Thoracic aorta (tissue), 2 donors: ENCODE measurements at regions not wholly inside any gene's neighbourhood (a gene's known extent, or its start where the extent isn't known, plus 50 kb on each side); places are given as distances from the start of the nearest gene placed in this dataset.

Source experiments
- ATAC-seq: fragments of 150-250 bp; one replicate; pipeline ENCODE4 v1.8.0; 2017; ENCODE audit warnings: low read depth; ENCODE audit not compliant: insufficient number of reproducible peaks, low FRiP score
- DNase-seq: peaks from one replicate; pipeline ENCODE4 v3.0.0-alpha.2; 2020; ENCODE audit warnings: low spot score
- H3K27ac ChIP-seq, 2 donors: fragments of 200-600 bp; sonication (generic); 1 replicate in 1 of 2; 2 replicates in 1 of 2; pipeline ENCODE4 v1.5.1; 2016; ENCODE audit warnings: mild to moderate bottlenecking in 2 of 2, moderate library complexity in 2 of 2
- H3K27me3 ChIP-seq: fragments of 200-600 bp; sonication (generic); replicated peaks from 2 replicates; pipeline ENCODE4 v1.6.0; 2016; ENCODE audit warnings: mild to moderate bottlenecking; ENCODE audit not compliant: insufficient read depth
- H3K36me3 ChIP-seq: fragments of 200-600 bp; sonication (generic); one replicate; pipeline ENCODE4 v1.5.1; 2016
- H3K4me1 ChIP-seq, 2 donors: fragments of 200-600 bp; sonication (generic); 1 replicate in 1 of 2; 2 replicates in 1 of 2; pipeline versions ENCODE4 v1.5.1 to v1.6.0; 2016; ENCODE audit warnings: low read depth in 2 of 2, mild to moderate bottlenecking in 1 of 2; ENCODE audit not compliant: control insufficient read depth in 1 of 2
- H3K4me3 ChIP-seq: fragments of 200-600 bp; sonication (generic); 2 replicates; pipeline ENCODE4 v1.5.1; 2016; ENCODE audit warnings: mild to moderate bottlenecking
- H3K9me3 ChIP-seq: fragments of 200-600 bp; sonication (generic); 2 replicates; pipeline ENCODE4 v1.5.1; 2016
- TF ChIP-seq, protein P1 (sequence below): fragments of 200-600 bp; sonication (generic); IDR thresholded peaks from one replicate; pipeline ENCODE4 v1.5.1; 2019; ENCODE audit warnings: antibody characterized with exemption

DNA sequence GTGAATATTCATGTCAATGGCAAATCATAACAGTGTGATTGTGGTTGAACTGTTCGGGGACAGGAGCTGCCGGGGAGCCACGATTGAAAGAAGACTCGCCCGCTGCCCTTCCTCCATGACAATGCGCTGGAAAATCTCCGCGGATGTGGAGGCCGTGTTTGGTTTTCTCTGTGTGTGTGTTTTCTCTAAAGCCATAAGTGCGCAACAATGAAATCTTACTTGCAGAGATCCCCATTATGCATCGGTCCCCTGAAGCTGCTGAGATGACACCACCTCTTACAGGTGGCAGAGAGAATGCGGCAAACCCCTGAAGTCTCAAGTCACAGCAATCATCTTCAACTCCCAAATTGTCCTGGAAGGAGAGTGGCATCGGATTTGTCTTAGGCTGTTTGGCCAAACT lies 442.3 kb upstream of the MKI67 start:
- no peak for DNase-seq
- H3K4me3 ChIP-seq = no peak overlapping the region
- TF ChIP-seq, protein P1, sequence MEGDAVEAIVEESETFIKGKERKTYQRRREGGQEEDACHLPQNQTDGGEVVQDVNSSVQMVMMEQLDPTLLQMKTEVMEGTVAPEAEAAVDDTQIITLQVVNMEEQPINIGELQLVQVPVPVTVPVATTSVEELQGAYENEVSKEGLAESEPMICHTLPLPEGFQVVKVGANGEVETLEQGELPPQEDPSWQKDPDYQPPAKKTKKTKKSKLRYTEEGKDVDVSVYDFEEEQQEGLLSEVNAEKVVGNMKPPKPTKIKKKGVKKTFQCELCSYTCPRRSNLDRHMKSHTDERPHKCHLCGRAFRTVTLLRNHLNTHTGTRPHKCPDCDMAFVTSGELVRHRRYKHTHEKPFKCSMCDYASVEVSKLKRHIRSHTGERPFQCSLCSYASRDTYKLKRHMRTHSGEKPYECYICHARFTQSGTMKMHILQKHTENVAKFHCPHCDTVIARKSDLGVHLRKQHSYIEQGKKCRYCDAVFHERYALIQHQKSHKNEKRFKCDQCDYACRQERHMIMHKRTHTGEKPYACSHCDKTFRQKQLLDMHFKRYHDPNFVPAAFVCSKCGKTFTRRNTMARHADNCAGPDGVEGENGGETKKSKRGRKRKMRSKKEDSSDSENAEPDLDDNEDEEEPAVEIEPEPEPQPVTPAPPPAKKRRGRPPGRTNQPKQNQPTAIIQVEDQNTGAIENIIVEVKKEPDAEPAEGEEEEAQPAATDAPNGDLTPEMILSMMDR = no peak
- no peak overlapping the region for H3K27ac ChIP-seq
- H3K27me3 ChIP-seq = no peaks in the 10 kb centered on the region
- H3K9me3 ChIP-seq = no peaks in the 10 kb centered on the region
- H3K36me3 ChIP-seq = no peaks in the 10 kb centered on the region
- H3K4me1 ChIP-seq = no peaks in the 10 kb centered on the region
- ATAC-seq = no peak

DNA sequence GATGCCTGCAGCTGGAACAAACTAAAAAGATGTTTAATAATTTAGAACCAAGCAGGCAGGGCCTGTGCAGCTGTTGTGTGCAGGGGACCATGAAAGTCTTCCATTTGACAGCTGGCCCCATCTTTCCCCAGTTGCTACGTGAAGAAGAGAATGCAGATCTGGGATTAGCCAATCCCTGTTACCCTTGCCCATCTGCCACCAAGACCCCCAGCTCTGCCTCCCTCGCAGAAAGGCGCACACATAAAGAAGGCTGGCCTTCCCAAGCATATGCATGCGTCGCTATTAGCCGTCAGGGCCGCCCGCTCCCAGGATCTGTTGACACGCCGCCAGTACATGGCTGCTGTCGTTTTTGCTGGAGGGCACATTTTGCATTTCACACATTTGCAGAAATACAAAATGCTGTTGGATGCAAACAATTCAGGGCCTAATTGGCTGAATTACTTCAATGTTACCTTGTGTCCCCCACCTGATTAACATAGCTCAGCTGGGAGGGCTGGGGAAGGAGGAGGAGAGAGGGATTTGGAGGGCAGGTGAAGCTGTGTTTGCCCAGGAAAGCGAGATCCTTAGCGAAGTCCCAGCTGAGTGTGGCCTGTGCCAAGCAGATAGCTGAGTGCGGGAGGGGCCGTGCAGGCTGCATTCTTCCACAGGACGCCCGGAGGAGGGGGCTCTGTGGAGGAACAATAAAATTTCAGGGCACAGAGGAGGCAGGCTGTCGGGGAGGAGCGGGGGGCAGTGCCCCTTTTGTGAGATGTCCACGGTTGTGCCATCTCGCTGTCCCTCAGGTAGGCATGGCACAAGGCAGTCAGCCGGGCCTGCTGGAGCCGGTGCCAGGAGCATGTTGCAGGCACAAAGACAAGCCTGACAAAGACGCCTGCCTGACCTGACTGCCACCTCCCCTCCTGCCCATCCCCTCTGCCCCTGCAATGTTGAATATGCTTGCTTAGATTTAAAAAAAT lies 443.0 kb upstream of the MKI67 start:
- ATAC-seq (no peak), DNase-seq (no peak)
- H3K9me3 ChIP-seq = no peaks in the 10 kb centered on the region
- no peak overlapping the region for H3K4me3 ChIP-seq
- H3K4me1 ChIP-seq = no peaks in the 10 kb centered on the region
- TF ChIP-seq, protein P1 = no peak
- no peaks in the 10 kb centered on the region for H3K36me3 ChIP-seq
- no peak overlapping the region for H3K27ac ChIP-seq
- no peaks in the 10 kb centered on the region for H3K27me3 ChIP-seq

DNA sequence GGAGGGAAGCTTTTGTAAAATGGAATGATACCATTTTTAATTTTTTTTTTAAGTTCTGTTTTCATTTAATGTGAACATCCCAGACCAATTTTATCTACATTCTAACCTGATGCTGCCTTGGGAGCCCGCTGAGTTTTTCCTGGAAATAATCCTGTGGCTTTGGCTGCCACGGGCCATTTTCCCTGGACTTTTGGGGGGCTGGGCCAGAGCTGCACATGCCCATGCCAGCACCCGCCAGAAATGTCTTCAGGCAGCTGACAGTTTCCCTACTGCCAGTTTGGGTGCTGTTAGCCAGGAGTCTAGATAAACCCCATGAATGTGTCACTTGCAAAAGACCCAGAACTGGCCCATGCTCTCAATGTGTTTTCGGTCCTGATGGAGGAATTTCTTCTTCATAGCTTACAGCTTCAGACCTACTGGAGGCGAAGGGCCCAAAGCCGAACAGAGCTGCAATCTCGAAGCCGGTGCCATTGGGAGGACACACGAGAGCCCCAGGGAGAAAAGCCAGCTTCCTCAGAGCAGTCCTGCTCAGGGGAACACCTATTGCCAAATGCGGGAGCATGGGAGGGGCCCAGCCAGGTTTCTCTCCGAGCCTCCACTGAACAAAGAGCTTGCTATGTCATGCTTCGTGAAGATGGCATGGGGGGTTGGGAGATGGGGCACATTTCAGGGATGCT lies 444.2 kb upstream of the MKI67 start:
- DNase-seq = no peak
- no peak overlapping the region for H3K4me3 ChIP-seq
- no peaks in the 10 kb centered on the region for H3K36me3 ChIP-seq
- ATAC-seq = no peak
- H3K9me3 ChIP-seq = no peaks in the 10 kb centered on the region
- no peaks in the 10 kb centered on the region for H3K27me3 ChIP-seq
- no peak overlapping the region for H3K27ac ChIP-seq
- TF ChIP-seq, protein P1 = no peak
- no peaks in the 10 kb centered on the region for H3K4me1 ChIP-seq

DNA sequence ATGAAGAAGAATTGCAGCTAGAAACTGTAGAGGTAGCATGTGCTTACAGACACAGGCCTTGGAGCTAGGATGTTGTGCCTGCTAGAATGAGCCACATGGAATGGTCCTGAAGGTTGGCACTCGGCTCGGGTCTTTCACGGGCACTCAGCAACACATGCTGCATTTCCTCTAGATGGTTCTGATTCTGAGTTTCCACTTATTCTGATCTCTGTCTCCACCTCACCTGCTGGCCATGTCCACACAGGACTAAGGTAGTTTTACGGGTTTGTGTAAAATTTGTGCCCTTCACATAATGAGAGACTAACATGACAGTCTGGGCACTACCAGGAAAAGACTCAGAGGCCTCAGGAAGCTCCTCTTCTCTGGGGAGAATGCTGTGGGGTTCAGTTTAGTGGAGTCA lies 444.8 kb upstream of the MKI67 start:
- Histone ChIP-seq H3K36me3 (no peaks in the 10 kb centered on the region), H3K27me3 (no peaks in the 10 kb centered on the region), H3K4me1 (no peaks in the 10 kb centered on the region), H3K4me3 (no peak overlapping the region), H3K9me3 (no peaks in the 10 kb centered on the region), H3K27ac (no peak overlapping the region)
- ATAC-seq = no peak
- TF ChIP-seq, protein P1 = no peak
- no peak for DNase-seq

DNA sequence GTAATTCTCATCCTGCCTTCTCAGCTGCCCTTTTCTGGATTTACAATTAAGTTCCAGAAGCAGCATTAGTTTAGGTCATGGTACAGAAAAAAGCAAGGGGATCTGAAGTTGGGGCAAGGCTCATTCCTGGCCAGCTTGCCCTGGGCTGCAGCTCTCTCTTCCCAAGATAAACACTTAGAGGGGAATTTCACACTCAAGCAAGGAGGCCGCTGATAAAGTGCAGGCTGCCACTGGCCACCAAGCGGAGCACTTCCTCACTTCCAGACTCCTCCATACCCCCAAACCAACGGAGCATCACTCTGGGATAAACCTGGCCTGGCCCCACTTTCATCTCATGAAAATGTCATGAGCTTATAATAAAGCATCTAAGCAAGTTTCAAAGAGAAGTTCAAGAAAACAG lies 445.5 kb upstream of the MKI67 start:
- Histone ChIP-seq H3K36me3 (no peaks in the 10 kb centered on the region), H3K4me1 (no peaks in the 10 kb centered on the region), H3K27me3 (no peaks in the 10 kb centered on the region), H3K27ac (no peak overlapping the region), H3K4me3 (no peak overlapping the region), H3K9me3 (no peaks in the 10 kb centered on the region)
- ATAC-seq (no peak), DNase-seq (no peak)
- TF ChIP-seq, protein P1 = no peak
